Endothelial cell (in vitro differentiated cells): ENCODE measurements at regions not wholly inside any gene's neighbourhood (a gene's known extent, or its start where the extent isn't known, plus 50 kb on each side); places are given as distances from the start of the nearest gene placed in this dataset.
"Not testable (repeated sequence)": the region's sequence is repeated elsewhere in the genome, so short reads cannot be mapped to it uniquely, and the experiment has no call there.

Source experiments
- DNase-seq: peaks from one replicate; pipeline ENCODE4 v3.0.0; 2021; ENCODE audit warnings: low spot score
- H3K27ac Mint-ChIP-seq: one replicate; pipeline ENCODE4 v1.8.0; 2021; ENCODE audit warnings: mixed read lengths, inconsistent platforms; ENCODE audit not compliant: unreplicated experiment
- H3K27me3 Mint-ChIP-seq: one replicate; pipeline ENCODE4 v1.8.0; 2021; ENCODE audit warnings: mild to moderate bottlenecking, moderate library complexity, mixed read lengths, inconsistent platforms; ENCODE audit not compliant: unreplicated experiment
- H3K36me3 Mint-ChIP-seq: one replicate; pipeline ENCODE4 v1.8.0; 2021; ENCODE audit warnings: mild to moderate bottlenecking, low read depth, mixed read lengths, inconsistent platforms; ENCODE audit not compliant: unreplicated experiment
- H3K4me1 Mint-ChIP-seq: one replicate; pipeline ENCODE4 v1.8.0; 2021; ENCODE audit warnings: mild to moderate bottlenecking, mixed read lengths, inconsistent platforms; ENCODE audit not compliant: unreplicated experiment
- H3K4me3 Mint-ChIP-seq: one replicate; pipeline ENCODE4 v1.8.0; 2021; ENCODE audit warnings: mild to moderate bottlenecking, mixed read lengths, inconsistent platforms; ENCODE audit not compliant: unreplicated experiment
- H3K9me3 Mint-ChIP-seq: one replicate; pipeline ENCODE4 v1.8.0; 2021; ENCODE audit warnings: mixed read lengths, inconsistent platforms; ENCODE audit not compliant: unreplicated experiment
- TF ChIP-seq, protein P1 (sequence below): fragments of 200-600 bp; sonication (generic); IDR thresholded peaks from one replicate; pipeline ENCODE4 v1.5.0; 2021; ENCODE audit warnings: antibody characterized with exemption; ENCODE audit not compliant: unreplicated experiment

DNA sequence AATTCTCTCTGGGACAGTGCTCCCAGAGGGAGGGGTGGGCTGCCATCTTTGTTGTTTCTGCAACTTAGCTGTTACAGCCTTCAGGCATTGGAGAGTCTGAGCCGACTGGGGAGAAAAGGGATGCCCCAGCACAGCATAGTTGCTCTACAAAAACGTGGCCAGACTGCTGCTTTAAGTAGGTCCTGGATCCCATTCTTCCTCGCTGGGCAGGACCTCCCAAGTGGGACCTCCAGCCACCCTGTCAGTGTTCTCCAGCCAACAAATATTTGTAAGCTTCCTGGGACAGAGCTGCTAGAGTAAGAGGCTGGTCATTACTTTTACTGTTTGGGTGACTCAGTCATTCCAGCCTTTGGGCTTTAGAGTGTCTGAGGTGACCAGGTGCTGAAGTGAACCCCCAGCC, 292.7 kb upstream of the NREP start:
- H3K27me3 Mint-ChIP-seq: no peaks in the 10 kb centered on the region
- H3K9me3 Mint-ChIP-seq: peaks cover 4% of the 10 kb centered on the region
- DNase-seq: no peak
- H3K36me3 Mint-ChIP-seq: peaks cover 7% of the 10 kb centered on the region
- no peak overlapping the region for H3K4me3 Mint-ChIP-seq
- H3K27ac Mint-ChIP-seq: no peak overlapping the region
- no peaks in the 10 kb centered on the region for H3K4me1 Mint-ChIP-seq
- TF ChIP-seq, protein P1, sequence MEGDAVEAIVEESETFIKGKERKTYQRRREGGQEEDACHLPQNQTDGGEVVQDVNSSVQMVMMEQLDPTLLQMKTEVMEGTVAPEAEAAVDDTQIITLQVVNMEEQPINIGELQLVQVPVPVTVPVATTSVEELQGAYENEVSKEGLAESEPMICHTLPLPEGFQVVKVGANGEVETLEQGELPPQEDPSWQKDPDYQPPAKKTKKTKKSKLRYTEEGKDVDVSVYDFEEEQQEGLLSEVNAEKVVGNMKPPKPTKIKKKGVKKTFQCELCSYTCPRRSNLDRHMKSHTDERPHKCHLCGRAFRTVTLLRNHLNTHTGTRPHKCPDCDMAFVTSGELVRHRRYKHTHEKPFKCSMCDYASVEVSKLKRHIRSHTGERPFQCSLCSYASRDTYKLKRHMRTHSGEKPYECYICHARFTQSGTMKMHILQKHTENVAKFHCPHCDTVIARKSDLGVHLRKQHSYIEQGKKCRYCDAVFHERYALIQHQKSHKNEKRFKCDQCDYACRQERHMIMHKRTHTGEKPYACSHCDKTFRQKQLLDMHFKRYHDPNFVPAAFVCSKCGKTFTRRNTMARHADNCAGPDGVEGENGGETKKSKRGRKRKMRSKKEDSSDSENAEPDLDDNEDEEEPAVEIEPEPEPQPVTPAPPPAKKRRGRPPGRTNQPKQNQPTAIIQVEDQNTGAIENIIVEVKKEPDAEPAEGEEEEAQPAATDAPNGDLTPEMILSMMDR: no peak

DNA sequence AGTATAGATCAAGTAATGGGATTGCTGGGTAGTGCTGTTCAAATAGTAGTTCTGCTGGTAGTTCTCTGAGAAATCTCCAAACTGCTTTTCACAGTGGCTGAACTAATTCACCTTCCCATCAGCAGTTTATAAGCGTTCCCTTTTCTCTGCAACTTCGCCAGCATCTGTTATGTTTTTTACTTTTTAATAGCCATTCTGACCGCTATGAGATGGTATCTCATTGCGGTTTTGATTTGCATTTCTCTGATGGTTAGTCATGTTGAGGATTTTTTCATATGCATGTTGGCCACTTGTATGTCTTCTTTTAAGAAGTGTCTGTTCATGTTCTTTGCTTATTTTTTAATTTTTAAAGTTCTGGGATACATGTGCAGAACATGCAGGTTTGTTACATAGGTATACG, 279.2 kb upstream of the NREP start:
- H3K9me3 Mint-ChIP-seq: no peaks in the 10 kb centered on the region
- DNase-seq: no peak
- H3K4me3 Mint-ChIP-seq: no peak overlapping the region
- no peaks in the 10 kb centered on the region for H3K4me1 Mint-ChIP-seq
- TF ChIP-seq, protein P1: no peak
- no peaks in the 10 kb centered on the region for H3K36me3 Mint-ChIP-seq
- no peak overlapping the region for H3K27ac Mint-ChIP-seq
- no peaks in the 10 kb centered on the region for H3K27me3 Mint-ChIP-seq

DNA sequence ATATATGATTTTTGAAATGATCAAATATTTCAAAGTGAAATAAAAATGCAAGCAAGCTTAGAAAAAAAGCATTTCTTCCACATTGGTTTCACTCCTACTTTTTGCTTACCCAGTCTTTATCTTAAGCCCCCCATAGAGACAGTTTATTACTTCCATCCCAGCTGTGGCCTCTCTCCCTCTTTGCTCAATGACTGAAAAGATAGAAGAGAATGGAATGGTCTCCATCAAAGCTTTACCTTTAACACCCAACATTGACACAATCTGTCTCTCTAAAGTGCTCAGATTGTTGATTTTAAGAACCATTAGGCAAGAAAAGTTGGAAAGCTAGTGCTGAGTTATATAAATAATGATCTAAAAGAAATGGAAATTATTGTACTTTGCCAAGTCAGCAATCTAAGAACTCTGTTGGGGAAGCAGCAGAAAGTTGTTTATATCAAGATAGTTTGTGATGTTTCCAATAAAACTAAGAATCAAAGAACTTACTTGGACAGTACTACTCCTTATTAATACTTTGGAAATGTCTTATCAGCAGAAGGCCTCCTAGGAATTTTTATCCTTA, 277.5 kb upstream of the NREP start:
- Mint-ChIP-seq H3K4me3 (no peak overlapping the region), H3K4me1 (no peaks in the 10 kb centered on the region)

DNA sequence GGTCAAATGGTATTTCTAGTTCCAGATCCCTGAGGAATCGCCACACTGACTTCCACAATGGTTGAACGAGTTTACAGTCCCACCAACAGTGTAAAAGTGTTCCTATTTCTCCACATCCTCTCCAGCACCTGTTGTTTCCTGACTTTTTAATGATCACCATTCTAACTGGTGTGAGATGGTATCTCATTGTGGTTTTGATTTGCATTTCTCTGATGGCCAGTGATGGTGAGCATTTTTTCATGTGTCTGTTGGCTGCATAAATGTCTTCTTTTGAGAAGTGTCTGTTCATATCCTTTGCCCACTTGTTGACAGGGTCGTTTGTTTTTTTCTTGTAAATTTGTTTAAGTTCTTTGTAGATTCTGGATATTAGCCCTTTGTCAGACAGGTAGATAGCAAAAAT, 269.9 kb upstream of the NREP start:
- not testable (repeated sequence) for H3K4me3 Mint-ChIP-seq, H3K27ac Mint-ChIP-seq, DNase-seq, H3K9me3 Mint-ChIP-seq, H3K36me3 Mint-ChIP-seq, H3K27me3 Mint-ChIP-seq, H3K4me1 Mint-ChIP-seq

More for the DNA sequence above, 277.5 kb upstream of the NREP start:
- Mint-ChIP-seq H3K27me3 (no peaks in the 10 kb centered on the region), H3K36me3 (no peaks in the 10 kb centered on the region), H3K9me3 (no peaks in the 10 kb centered on the region), H3K27ac (no peak overlapping the region)
- DNase-seq: no peak
- TF ChIP-seq, protein P1: no peak

DNA sequence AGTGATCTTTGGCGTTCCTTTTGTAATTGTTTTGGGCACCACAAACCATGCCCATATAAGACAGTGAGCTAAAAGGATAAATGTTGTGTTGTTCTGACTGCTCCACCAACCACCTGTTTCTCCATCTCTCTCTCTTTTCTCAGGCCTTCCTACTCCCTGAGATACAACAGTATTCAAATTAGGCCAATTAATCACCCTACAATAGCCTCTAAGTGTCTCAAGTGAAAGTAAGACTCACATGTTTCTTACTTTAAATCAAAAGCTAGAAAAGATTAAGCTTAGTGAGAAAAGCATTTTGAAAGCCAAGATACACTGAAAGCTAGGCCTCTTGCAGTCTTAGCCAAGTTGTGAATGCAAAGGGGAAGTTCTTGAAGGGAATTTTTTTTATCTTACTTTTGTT, 268.8 kb upstream of the NREP start:
- no peak overlapping the region for H3K4me3 Mint-ChIP-seq
- no peaks in the 10 kb centered on the region for H3K4me1 Mint-ChIP-seq
- no peaks in the 10 kb centered on the region for H3K27me3 Mint-ChIP-seq
- H3K9me3 Mint-ChIP-seq: no peaks in the 10 kb centered on the region
- DNase-seq: no peak
- TF ChIP-seq, protein P1: no peak
- H3K36me3 Mint-ChIP-seq: no peaks in the 10 kb centered on the region
- H3K27ac Mint-ChIP-seq: no peak overlapping the region
